Muscle layer of duodenum (tissue), 2 donors: ENCODE measurements at regions not wholly inside any gene's neighbourhood (a gene's known extent, or its start where the extent isn't known, plus 50 kb on each side); places are given as distances from the start of the nearest gene placed in this dataset.

Experiments used
- H3K27ac ChIP-seq: one replicate; pipeline ENCODE4 v1.7.0; 2013; ENCODE audit warnings: mild to moderate bottlenecking, low read length
- H3K27me3 ChIP-seq: one replicate; pipeline ENCODE4 v1.7.0; 2013; ENCODE audit warnings: low read depth, mild to moderate bottlenecking, control low read depth, low read length
- H3K36me3 ChIP-seq, 2 donors: one replicate each; pipeline ENCODE4 v1.7.0; 2013; ENCODE audit warnings: low read length in 2 of 2, control low read depth in 1 of 2, mild to moderate bottlenecking in 1 of 2; ENCODE audit not compliant: insufficient read depth in 2 of 2, control insufficient read depth in 1 of 2
- H3K4me1 ChIP-seq, 2 donors: one replicate each; pipeline ENCODE4 v1.7.0; 2013; ENCODE audit warnings: low read length in 2 of 2, mild to moderate bottlenecking in 2 of 2, control low read depth in 1 of 2, moderate library complexity in 1 of 2; ENCODE audit not compliant: insufficient read depth in 2 of 2, control insufficient read depth in 1 of 2
- H3K4me3 ChIP-seq, 2 donors: one replicate each; pipeline ENCODE4 v1.7.0; 2013; ENCODE audit warnings: low read length in 2 of 2, low read depth in 1 of 2, mild to moderate bottlenecking in 1 of 2
- H3K9me3 ChIP-seq, 2 donors: one replicate each; pipeline ENCODE4 v1.7.0; 2013; ENCODE audit warnings: low read length in 2 of 2, control low read depth in 1 of 2, mild to moderate bottlenecking in 1 of 2; ENCODE audit not compliant: control insufficient read depth in 1 of 2
- donor health status: healthy.

GRCh38 chr7:128170461-128170860 lies 70.6 kb upstream of the LEP start:
- Histone ChIP-seq H3K4me3 (no peak overlapping the region), H3K27me3 (peaks cover 39% of the 10 kb centered on the region), H3K9me3 (no peaks in the 10 kb centered on the region), H3K4me1 (peaks cover 0 to 28% of the 10 kb centered on the region in 2 donors), H3K36me3 (no peaks in the 10 kb centered on the region), H3K27ac (no peak overlapping the region)

GRCh38 chr7:128171342-128171918 lies 69.6 kb upstream of the LEP start:
- Histone ChIP-seq H3K4me1 (peaks cover 0 to 22% of the 10 kb centered on the region in 2 donors), H3K9me3 (no peaks in the 10 kb centered on the region), H3K27ac (no peak overlapping the region), H3K4me3 (no peak overlapping the region), H3K27me3 (peaks cover 30% of the 10 kb centered on the region), H3K36me3 (no peaks in the 10 kb centered on the region)

- no peaks in the 10 kb centered on the region for H3K9me3 ChIP-seq
- peaks cover 23% of the 10 kb centered on the region for H3K27me3 ChIP-seq
- H3K36me3 ChIP-seq: no peaks in the 10 kb centered on the region
- peaks cover 0 to 14% of the 10 kb centered on the region in 2 donors for H3K4me1 ChIP-seq
- no peak overlapping the region for H3K4me3 ChIP-seq
- H3K27ac ChIP-seq: no peak overlapping the region
Observed at GRCh38 chr7:128172151-128172550, 68.9 kb upstream of the LEP start.

GRCh38 chr7:128172963-128173362 lies 68.1 kb upstream of the LEP start:
- Histone ChIP-seq H3K9me3 (no peaks in the 10 kb centered on the region), H3K36me3 (no peaks in the 10 kb centered on the region), H3K4me1 (peaks cover 0 to 8% of the 10 kb centered on the region in 2 donors), H3K27me3 (peaks cover 18% of the 10 kb centered on the region), H3K4me3 (no peak overlapping the region), H3K27ac (no peak overlapping the region)

- Histone ChIP-seq H3K4me3 (no peak overlapping the region), H3K36me3 (no peaks in the 10 kb centered on the region), H3K27ac (no peak overlapping the region), H3K9me3 (no peaks in the 10 kb centered on the region), H3K4me1 (no peaks in the 10 kb centered on the region), H3K27me3 (peaks cover 10% of the 10 kb centered on the region)
Observed at GRCh38 chr7:128174386-128174785, 66.7 kb upstream of the LEP start.

- Histone ChIP-seq H3K27ac (no peak overlapping the region), H3K9me3 (no peaks in the 10 kb centered on the region), H3K36me3 (no peaks in the 10 kb centered on the region), H3K4me3 (no peak overlapping the region), H3K4me1 (no peaks in the 10 kb centered on the region), H3K27me3 (peaks cover 10% of the 10 kb centered on the region)
Observed at GRCh38 chr7:128176696-128177095, 64.4 kb upstream of the LEP start.

GRCh38 chr7:128177768-128178550 lies 63.1 kb upstream of the LEP start:
- no peaks in the 10 kb centered on the region for H3K36me3 ChIP-seq
- H3K27ac ChIP-seq: no peak overlapping the region
- H3K27me3 ChIP-seq: peaks cover 10% of the 10 kb centered on the region

GRCh38 chr7:128178611-128179010 lies 62.5 kb upstream of the LEP start:
- no peaks in the 10 kb centered on the region for H3K4me1 ChIP-seq
- H3K36me3 ChIP-seq: no peaks in the 10 kb centered on the region
- no peak overlapping the region for H3K27ac ChIP-seq
- peaks cover 10% of the 10 kb centered on the region for H3K27me3 ChIP-seq
- H3K4me3 ChIP-seq: no peak overlapping the region
- no peaks in the 10 kb centered on the region for H3K9me3 ChIP-seq

More at GRCh38 chr7:128177768-128178550, 63.1 kb upstream of the LEP start:
- H3K4me3 ChIP-seq: no peak overlapping the region
- H3K4me1 ChIP-seq: no peaks in the 10 kb centered on the region
- no peaks in the 10 kb centered on the region for H3K9me3 ChIP-seq

GRCh38 chr7:128188396-128189230 lies 52.5 kb upstream of the LEP start:
- H3K4me1 ChIP-seq: no peaks in the 10 kb centered on the region
- no peaks in the 10 kb centered on the region for H3K9me3 ChIP-seq

GRCh38 chr7:128189231-128189930 lies 51.7 kb upstream of the LEP start:
- Histone ChIP-seq H3K27ac (no peak overlapping the region), H3K4me3 (no peak overlapping the region), H3K4me1 (no peaks in the 10 kb centered on the region), H3K36me3 (no peaks in the 10 kb centered on the region), H3K27me3 (peaks cover 14% of the 10 kb centered on the region), H3K9me3 (peaks cover 3 to 6% of the 10 kb centered on the region in 2 donors)

More at GRCh38 chr7:128188396-128189230, 52.5 kb upstream of the LEP start:
- no peaks in the 10 kb centered on the region for H3K36me3 ChIP-seq
- no peak overlapping the region for H3K4me3 ChIP-seq
- H3K27ac ChIP-seq: no peak overlapping the region
- H3K27me3 ChIP-seq: peaks cover 14% of the 10 kb centered on the region
